Kidney glomerular epithelial cell (primary cell): ENCODE measurements at regions not wholly inside any gene's neighbourhood (a gene's known extent, or its start where the extent isn't known, plus 50 kb on each side); places are given as distances from the start of the nearest gene placed in this dataset.
"Not testable (repeated sequence)": the region's sequence is repeated elsewhere in the genome, so short reads cannot be mapped to it uniquely, and the experiment has no call there.

ENCODE experiments used
- DNase-seq: peaks from one replicate; lab custom pipeline; 2025; lab: John Stamatoyannopoulos, UW

DNA sequence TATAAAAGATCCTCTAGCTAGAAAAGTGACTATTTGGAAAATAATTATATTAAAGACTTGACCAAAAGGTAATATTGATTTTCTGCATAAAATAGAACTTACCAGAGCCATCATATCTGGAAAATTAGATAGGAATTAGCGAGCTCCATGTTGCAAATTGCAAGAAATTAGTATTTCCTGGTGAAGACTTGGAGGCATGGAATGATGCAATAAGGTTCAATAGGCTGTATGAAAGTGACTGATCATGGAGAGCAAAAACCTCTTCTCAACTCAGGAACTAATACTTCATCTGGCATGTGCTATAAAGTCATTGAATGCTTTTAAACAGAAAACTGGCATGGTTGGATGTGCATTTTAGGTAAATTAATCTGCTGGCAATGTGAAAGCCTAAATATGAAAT is 66.3 kb upstream of the UFM1 start:
- no peak for DNase-seq

DNA sequence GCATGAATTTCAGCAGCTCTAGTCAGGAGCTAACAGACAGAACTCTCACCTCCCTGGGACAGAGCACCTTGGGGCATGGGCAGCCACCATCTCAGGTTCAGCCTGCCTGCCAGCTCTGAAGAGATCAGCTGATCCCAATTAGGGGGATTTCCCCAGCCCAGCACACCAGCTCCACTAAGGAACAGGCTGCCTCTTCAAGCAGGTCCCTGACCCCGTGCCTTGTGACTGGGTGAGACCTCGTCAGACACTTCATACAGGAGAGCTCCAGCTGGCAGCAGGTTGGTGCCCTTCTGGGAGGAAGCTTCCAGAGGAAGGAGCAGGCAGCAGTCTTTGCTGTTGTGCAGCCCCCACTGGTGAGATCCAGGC is 84.5 kb upstream of the UFM1 start:
- DNase-seq, result no peak

GRCh38 chr13:38264363-38265131 is 85.1 kb upstream of the UFM1 start:
- no peak for DNase-seq

DNA sequence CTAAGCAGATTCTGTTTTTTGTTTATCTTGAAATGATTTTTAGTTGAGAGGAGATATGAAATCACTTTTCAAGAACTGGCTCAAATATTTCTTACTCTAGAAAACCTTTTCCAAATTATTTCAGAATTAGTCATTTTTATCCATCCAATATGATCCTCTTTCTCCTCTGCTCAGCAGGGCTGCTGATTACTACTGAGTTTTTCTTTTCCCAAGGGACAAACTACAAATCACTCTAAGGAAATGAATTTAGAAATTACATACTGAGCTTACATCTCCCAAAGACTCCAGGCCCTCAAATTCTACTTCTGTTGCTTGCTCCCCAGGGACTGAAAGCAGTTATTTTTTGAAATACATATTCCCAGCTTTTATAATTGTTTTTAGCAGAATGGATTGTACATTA is 87.4 kb upstream of the UFM1 start:
- no peak for DNase-seq

- DNase-seq, result no peak
These were observed 94.1 kb upstream of the UFM1 start for GRCh38 chr13:38255600-38255999.

DNA sequence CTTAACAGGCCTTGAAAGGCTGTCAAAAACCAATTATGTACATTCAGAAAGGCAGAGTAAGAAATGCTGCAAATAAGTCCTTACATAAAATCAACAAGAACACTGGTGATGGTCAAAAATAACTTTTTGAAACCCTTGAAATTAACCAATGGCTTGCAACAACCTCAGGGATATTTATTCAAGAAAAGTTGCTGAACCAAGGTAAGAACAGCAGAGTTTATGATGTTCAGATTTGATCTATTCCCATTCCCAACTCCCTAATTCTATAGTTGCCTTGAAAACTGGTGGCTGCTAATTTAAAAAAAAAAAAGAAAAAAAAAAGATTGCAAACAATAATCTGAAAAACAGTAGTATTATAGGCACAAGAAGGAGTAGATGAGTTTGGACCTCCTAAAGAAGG is 109.8 kb upstream of the UFM1 start:
- DNase-seq, result no peak

DNA sequence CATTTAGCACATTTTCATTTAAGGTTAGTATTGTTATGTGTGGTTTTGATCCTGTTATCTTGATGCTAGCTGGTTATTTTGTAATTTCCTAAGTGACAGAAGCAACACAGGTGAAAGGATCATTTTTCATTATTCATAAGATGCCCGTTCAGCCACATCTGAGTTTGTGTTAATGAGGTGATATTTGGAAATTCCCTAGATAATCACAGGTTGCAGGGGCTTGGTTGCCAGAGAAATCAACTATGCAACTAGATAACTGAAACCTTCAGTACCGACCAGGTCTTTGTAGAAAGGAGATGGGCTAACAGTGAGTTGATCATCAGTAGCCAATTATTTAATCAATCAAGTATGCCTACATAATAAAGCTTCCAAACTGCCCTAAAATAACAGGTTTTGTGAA is 121.3 kb upstream of the UFM1 start:
- no peak for DNase-seq

DNA sequence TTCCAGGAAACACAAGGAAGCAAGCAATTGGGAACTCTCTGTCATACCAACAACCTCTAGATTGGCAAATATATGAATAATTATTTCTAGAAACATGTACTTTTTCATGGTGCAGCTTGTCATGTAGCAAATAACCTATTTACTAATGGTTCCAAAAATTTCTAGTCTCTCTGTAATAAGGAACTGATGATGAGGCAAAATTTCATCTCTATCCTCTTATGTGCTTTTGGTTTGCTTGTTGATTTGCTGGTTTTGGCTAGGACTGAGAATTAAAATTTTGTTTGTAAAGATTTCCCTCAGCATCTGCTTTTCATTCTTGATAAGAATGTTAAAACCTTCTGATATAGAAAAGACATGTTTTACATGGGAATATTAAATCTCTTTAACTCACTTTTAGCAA is 123.2 kb upstream of the UFM1 start:
- DNase-seq, result no peak

DNA sequence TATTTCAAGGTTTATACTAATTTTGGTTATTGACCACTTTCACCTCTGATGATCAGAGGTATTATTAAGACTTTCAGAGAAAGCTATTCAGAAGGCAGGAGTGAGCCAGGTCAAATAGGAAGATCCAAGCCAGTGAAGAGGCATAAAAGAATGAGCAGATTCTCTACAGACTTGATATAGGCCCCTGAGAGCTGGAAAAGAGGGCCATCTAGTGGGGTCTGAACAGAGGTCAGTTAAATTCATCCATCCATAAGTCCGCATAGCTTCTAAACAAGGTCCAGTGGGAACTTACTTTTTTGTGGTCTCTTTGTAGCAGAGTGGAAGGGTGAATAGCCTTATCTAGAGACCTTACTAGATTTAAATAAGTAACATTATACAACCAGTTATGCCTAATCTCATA is 126.6 kb upstream of the UFM1 start:
- DNase-seq, result no peak

GRCh38 chr13:38221120-38221519 is 128.5 kb upstream of the UFM1 start:
- DNase-seq, result not testable (repeated sequence)

GRCh38 chr13:38216181-38216580 is 133.5 kb upstream of the UFM1 start:
- DNase-seq, result no peak

DNA sequence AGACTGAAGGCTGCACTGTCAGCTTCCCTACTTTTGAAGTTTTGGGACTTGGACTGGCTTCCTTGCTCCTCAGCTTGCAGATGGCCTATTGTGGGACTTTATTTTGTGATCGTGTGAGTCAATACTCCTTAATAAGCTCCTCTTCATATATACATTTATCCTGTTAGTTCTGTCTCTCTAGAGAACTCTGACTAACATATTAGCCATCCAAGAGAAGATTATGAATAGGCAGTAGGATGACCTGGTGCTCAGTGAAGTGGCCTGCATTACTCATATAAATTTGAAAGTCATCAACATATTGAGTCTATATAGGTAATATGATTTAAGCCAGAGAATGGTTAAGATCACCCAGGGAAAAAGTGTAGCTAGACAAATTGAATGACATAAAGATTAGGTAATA is 136.3 kb upstream of the UFM1 start:
- DNase-seq, result no peak

DNA sequence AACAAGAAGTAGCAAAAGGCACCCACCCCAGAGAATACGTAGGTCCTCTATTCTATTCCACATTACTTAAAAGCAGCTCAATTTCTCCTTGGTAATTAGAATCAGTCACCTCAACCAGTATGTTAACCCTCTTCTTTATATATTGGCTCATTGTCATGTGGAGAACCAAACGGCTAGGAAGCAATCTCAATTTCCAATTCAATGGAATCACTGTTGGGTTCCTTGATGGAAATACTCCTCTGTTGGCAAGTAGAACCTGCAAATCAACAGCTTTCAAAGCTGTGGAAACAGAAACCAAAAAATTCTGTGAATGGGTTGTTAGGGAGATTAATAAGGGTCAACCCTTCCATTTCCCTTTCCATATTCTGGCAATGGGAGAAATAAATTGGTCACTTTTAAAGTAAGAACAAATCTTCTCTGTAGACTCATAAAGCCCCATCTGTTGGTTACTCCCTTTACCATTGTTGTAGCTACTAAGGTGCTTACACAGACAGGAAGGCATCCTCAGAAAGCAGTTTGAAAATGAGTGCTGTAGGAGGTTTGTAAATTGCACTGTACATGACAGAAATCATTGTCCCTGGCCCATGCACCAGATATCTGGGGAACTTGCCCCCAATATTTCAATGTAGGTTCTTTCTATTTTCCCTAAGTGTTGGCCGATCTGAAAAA is 138.6 kb upstream of the UFM1 start:
- no peak for DNase-seq

GRCh38 chr13:38204556-38204955 is 145.1 kb upstream of the UFM1 start:
- DNase-seq, result no peak

GRCh38 chr13:38202740-38203139 is 146.9 kb upstream of the UFM1 start:
- DNase-seq, result no peak

DNA sequence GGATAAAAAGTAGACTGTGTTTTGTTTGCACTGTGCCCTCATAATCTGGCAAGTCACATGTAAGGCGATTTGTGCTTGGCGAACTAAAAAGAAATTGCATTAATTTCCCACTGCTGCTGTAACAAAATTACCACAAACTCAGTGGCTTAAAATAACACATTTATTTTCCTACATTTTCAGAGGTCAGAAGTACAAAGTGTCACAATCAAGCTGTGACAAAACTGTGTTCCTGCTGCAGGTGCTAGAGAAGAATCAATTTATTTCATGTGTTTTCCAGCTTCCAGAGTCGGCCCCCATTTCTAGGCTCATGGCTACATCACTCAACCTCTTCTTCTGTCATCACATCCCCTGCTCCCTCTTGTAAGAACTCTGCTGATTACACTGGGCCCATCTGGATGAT is 158.6 kb upstream of the UFM1 start:
- DNase-seq, result no peak

- no peak for DNase-seq
These were observed 169.0 kb upstream of the UFM1 start for GRCh38 chr13:38180670-38181069.

DNA sequence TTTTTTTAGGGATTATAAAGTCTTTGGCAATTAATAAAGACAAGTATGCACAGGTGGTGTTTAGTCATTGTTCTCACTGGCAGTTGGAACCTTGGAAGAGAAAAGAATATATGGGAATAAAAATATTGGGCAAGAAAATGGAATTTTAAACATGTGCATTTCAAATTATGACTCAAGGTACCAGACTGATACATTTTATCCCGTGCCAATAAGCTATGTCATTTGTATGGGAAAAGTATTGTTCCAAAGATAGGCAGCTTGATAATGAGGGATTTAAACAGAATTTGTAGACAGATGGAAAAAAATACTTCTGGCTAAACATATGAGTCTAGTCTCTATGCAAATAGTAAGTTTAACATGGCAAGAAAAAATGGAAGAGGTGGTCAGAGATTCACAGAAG is 169.5 kb upstream of the UFM1 start:
- no peak for DNase-seq

DNA sequence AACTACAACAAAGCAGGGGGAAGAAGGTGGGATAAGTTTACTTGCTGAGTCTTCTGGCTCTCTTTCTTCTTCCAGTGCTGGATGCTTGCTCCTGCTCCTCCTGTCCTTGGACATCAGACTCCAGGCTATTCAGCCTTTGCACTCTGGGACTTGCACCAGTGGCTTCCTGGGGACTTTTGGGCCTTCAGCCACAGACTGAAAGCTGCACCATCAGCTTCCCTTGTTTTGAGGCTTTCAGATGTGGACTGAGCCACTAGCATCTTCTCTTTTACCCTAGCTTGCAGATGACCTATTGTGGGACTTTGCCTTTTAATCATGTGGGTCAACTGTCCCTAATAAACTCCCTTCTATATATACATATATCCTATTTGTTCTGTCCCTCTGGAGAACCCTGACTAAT is 173.0 kb upstream of the UFM1 start:
- no peak for DNase-seq

DNA sequence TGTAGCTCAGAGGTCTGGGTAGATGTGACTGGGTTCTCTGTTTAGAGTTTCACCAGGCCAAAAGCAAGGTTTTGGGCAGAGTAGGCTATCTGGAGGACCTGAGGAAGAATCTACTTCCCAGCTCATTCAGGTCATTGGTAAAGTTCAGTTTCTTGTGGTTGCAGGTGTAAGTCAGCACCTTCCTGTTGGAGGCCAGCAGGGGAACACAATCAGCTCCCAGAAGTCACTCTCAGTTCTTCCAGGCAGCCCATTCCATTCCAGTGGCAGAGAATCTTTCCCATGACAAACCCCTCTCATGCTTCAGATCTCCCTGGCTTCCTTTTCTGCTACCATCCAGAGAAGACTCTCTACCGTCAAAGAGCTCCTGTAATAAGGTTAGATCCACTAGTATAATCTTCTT is 176.2 kb upstream of the UFM1 start:
- no peak for DNase-seq

DNA sequence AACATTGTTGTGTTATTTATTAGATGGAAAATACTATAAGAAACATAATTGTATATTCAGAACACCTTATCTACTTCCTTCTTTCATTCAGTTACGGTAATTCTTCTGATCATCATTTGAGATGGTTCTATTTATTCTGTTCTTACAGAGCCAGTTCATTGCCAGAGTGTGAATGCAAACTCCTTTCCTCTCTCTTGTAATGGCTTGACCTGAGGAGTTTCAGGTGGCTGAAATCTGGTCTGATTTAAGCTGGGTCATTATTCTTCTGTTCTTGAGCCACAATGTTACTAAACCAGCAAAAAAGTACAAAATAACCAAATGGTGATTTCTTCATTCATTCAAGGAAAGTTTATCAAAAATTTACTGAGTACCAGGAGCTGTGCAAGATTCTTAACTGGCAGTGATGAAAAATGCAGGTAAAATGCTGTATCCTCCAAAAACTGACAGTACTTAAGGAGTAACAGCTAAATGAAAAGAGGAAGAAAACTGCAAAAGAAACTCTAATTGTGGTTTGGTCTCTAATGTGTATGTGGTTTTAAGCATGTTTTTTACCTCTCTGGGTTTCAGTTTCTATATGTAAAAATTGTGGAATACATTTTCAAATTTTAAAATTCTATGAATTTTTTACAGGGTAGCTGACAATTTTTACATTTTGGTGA is 182.4 kb upstream of the UFM1 start:
- no peak for DNase-seq

GRCh38 chr13:38166116-38166515 is 183.5 kb upstream of the UFM1 start:
- DNase-seq, result no peak

DNA sequence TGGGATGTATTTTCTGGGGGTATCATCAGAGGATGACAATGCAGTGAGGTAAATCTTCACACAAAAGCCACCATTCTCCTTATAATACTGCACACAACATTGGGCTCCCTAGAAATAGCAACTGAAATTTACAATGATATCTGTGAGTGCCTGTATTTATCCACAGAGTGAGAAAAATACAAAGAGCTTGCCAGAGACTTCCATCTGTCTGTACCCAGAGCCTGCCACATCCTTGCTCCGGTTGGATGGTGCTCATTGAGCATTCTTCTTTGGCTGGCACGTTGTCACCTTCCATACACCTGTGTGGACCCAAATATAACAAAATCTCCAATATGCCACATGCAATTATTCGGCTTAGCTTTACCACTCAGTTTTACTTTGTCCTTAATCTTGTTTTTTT is 189.5 kb upstream of the UFM1 start:
- no peak for DNase-seq

DNA sequence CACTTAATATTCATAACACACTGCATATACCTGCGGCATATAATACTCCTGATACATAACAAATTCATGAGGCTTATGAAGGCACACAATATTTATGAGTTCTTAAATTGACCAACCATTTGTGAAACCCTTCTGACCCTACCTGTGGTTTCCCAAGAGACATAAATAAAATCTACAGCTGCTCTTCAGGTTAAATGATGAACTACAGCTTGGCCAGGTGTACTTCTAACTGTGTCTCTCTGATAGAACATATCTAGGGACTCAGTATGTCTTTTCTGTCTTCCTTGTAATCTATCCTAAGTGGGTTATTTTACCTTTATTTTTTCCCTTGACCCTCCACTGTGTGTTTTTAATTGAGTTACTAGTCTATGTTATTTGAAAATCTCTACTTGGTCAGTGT is 189.9 kb upstream of the UFM1 start:
- no peak for DNase-seq
